Stimulated activated CD4-positive, alpha-beta T cell treated with anti-CD3 and anti-CD28 coated beads, Interleukin-4, amount 100 ng/mL, for 48 hours (primary cell): ENCODE measurements at regions not wholly inside any gene's neighbourhood (a gene's known extent, or its start where the extent isn't known, plus 50 kb on each side); places are given as distances from the start of the nearest gene placed in this dataset.
A peak's percentile ranks its signal among the peaks of the same experiment; 100 is the strongest.
"Not testable (repeated sequence)": the region's sequence is repeated elsewhere in the genome, so short reads cannot be mapped to it uniquely, and the experiment has no call there.

ENCODE experiments used
- DNase-seq, 2 donors: peaks; one replicate each; pipeline ENCODE4 v3.0.0-alpha.2; 2020; ENCODE audit warnings: low read depth in 2 of 2

- DNase-seq = not testable (repeated sequence)
These were observed 112.1 kb upstream of the DUSP22 start for GRCh38 chr6:180091-180694.

- DNase-seq = no peak
These were observed 111.1 kb upstream of the DUSP22 start for GRCh38 chr6:181049-181654.

- no peak for DNase-seq
These were observed 108.6 kb upstream of the DUSP22 start for GRCh38 chr6:183668-184067.

- no peak for DNase-seq
These were observed 108.1 kb upstream of the DUSP22 start for GRCh38 chr6:184161-184700.

- DNase-seq = no peak
These were observed 105.8 kb upstream of the DUSP22 start for GRCh38 chr6:186340-186965.

- DNase-seq = no peak
These were observed 105.0 kb upstream of the DUSP22 start for GRCh38 chr6:187210-187861.

- DNase-seq = peak; percentile 76 to 78
These were observed 103.2 kb upstream of the DUSP22 start for GRCh38 chr6:188821-189655.

GRCh38 chr6:189676-190075 is 102.6 kb upstream of the DUSP22 start:
- no peak for DNase-seq

- no peak for DNase-seq
These were observed 101.5 kb upstream of the DUSP22 start for GRCh38 chr6:190596-191395.

- DNase-seq = no peak
These were observed 100.6 kb upstream of the DUSP22 start for GRCh38 chr6:191487-192312.

GRCh38 chr6:192313-192664 is 100.0 kb upstream of the DUSP22 start:
- no peak for DNase-seq

- DNase-seq = no peak
These were observed 99.1 kb upstream of the DUSP22 start for GRCh38 chr6:193180-193579.

GRCh38 chr6:193773-194310 is 98.4 kb upstream of the DUSP22 start:
- no peak for DNase-seq

GRCh38 chr6:195861-196360 is 96.4 kb upstream of the DUSP22 start:
- DNase-seq = peak in 1 of 2 donors; percentile 40

GRCh38 chr6:196543-196942 is 95.7 kb upstream of the DUSP22 start:
- DNase-seq = no peak

GRCh38 chr6:203661-204060 is 88.6 kb upstream of the DUSP22 start:
- no peak for DNase-seq

- DNase-seq = no peak
These were observed 86.0 kb upstream of the DUSP22 start for GRCh38 chr6:206264-206663.

GRCh38 chr6:208364-208763 is 83.9 kb upstream of the DUSP22 start:
- DNase-seq = no peak

- no peak for DNase-seq
These were observed 83.3 kb upstream of the DUSP22 start for GRCh38 chr6:208938-209337.
